Hepatic stellate cell (primary cell): ENCODE measurements at regions not wholly inside any gene's neighbourhood (a gene's known extent, or its start where the extent isn't known, plus 50 kb on each side); places are given as distances from the start of the nearest gene placed in this dataset.
"Not testable (repeated sequence)": the region's sequence is repeated elsewhere in the genome, so short reads cannot be mapped to it uniquely, and the experiment has no call there.

Experiments
- DNase-seq: peaks from one replicate; pipeline ENCODE4 v3.0.0; 2011; ENCODE audit warnings: low spot score

DNA sequence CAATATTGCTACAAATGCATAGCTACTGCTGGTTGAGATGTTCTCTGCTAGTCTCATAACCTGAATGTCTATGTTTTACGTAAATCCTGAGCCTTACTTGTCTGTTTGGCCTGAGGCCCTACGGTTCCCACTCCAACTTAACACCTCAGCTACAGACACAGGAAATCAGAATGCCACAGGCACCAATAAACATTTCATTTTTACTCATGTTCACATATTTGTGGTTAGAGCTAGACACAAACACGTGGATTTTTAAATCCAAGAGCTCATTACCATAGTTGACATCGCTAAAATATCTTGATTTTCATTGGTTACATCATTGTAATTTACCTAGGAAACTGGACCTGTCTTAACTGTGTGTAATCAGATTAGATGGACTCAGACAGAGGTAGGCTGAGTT lies 263.8 kb upstream of the CDH19 start:
- no peak for DNase-seq

DNA sequence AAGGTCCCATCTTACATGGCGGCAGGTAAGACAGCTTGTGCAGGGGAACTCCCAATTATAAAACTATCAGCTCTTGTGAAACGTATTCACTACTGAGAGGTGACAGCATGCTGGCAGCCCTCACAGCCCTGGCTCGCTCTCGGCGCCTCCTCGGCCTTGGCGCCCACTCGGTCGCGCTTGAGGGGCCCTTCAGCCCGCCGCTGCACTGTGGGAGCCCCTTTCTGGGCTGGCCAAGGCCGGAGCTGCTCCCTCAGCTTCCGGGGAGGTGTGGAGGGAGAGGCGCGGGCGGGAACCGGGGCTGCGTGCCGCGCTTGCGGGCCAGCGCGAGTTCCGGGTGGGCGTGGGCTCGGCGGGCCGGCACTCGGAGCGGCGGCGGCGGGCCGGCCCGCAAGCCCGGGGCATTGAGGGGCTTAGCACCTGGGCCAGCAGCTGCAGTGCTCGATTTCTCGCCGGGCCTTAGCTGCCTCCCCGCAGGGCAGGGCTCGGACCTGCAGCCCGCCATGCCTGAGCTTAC lies 262.6 kb upstream of the CDH19 start:
- DNase-seq: not testable (repeated sequence)

DNA sequence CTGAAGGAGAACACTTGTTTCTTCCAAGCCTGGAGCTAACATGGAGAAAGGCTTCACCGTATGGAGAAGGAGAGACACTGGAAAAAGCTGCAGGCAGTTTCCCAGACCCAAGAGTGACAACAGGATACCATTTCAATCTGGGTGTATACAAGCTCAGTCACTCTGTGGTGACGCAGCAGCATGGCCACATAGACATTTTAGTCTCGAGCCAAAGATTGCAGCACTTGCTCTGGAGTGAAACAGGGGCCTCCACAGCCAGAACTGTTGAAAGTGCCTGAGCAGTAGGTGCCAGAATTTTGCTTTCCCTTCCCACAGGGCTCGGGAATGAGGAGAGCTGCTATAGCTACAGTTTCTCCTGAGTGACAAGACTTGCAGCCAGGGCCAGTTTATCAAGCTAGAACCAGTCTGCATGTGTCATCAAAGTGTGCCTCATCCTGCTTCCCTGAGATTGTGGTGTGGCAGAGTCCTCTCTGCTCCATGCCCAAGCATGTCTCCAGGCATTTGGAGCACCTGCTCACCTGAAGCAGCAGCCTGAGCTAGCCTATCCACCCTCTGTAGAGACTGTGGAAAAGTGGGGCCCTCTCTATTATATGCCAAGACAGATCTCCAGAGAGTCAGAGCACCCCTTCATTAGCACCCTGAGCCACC lies 234.6 kb upstream of the CDH19 start:
- DNase-seq: no peak

GRCh38 chr18:66833646-66834045 lies 229.8 kb upstream of the CDH19 start:
- no peak for DNase-seq

DNA sequence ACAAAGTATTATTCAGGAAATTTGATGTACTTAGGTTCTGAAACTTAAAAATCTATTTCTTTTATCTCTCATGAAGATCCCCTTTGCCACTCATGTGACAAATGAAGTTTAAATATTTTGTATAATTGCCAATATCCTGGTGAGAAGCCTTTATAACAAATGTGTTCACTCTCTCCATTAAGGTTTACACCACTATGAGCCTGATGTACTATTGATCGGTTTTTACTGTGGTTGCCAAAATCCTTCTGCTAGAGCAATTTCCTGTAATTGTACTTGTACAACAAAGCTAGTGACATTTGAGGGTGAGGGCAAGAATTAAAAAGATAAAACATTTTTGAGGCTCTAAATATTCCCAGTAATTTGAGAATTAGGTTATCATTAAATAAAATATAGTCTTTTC lies 222.3 kb upstream of the CDH19 start:
- DNase-seq: no peak

DNA sequence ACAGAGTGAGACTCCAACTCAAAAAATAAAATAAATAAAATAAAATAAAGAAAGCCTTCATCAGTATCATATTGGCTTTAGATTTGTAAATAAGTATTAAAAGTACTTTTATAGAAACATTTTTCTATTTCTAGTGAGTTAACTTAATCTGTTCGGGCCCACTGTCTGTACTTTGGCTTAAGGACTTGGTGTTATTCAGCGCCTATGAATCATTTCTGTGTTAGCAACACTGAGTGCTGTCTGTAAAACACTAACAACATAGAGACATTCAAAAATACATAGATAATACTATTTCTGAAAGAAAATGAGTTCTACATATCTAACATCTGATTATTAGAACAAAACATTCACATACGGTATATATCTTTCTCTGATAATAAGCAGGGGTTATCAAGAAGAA lies 221.5 kb upstream of the CDH19 start:
- no peak for DNase-seq

DNA sequence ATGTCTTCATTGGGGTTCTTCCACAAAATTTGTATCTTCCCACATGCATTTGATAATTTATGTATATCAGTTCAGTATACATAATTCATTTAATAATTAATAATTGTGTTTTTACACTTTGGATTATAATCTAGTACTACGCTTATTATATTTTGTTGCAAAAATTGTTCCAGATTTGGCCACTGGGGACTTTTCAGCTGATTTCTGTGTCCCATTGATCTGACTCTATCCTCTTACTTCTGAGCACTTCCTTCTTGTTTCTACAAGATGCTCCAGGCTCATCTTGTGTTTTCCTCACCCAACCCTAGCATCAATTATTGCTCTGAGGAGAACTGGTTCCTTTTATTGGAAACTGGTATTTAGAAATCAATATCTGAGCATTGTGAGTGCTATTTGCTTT lies 215.3 kb upstream of the CDH19 start:
- no peak for DNase-seq

DNA sequence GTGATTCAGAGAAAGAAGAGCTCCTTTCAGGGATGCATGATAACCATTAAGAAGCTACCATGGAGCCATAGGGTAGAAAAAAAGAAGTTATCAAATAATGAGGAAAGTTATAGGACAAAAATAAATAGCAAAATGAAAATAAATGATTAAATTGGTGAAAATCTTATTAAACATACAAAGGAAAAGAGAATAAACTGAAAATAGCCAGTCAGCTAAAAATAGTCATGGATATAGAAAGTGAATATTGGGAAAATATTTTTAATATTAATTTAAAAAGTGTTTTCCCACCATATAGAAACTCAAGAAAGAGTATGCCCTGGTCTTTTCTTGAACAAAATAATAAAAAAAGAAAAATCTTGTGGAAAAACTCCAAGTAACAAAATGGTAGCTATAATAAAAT lies 209.2 kb upstream of the CDH19 start:
- no peak for DNase-seq

DNA sequence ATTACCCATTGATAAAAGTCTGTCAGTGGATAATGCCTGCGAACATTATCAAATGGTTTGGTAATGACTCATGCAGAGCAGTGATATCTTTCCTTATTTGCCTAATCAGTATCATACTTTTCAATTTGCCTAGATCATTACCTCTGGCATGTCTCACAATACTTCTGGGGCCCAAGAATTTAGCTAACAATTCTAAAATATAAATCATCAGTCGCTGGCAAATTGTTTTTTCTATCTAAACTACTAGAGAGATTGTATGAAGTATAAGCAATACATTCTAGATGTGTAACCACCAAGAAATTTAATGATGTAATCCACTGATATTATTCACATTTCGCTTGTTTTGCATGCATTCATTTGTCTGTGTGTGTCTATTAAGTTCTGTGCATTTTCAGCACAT lies 191.2 kb upstream of the CDH19 start:
- DNase-seq: no peak

- DNase-seq: no peak
Observed at GRCh38 chr18:66792466-66792865, 188.6 kb upstream of the CDH19 start.

DNA sequence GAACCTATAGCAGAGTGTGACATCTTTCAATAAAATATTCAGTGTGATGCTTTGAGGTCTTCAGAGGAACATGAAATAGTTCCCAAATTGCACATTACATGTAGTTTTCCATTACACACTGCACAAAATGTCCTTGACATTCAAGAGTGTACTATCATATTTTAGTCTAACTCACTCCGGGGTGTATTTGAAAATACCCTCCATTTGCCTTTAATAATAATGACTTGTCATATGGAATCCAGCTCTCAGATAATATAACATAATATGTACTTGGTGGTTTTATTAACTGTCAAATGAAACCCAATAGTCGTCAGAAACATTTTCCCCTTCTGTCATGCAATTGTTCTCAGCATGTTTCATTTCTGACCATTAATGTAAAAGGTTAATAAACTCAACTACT lies 176.7 kb upstream of the CDH19 start:
- no peak for DNase-seq

DNA sequence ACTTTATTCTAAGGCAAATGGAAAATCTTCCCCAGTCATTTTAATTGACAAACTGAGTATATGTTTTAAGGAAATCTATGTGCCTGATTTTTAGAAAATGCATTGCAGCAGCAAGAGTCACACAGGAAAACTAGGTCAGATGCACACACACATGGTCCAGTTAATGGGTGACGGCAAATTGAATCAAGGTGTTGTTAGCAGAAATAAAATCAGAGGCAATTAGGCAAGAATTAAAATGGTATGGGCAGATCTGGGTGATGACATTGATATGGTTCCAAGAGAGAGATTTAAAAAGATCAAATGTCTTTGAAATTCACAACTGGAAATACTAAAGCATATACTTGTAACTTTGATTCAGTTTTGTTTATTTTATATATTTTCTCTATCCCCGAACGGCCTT lies 174.2 kb upstream of the CDH19 start:
- DNase-seq: no peak

DNA sequence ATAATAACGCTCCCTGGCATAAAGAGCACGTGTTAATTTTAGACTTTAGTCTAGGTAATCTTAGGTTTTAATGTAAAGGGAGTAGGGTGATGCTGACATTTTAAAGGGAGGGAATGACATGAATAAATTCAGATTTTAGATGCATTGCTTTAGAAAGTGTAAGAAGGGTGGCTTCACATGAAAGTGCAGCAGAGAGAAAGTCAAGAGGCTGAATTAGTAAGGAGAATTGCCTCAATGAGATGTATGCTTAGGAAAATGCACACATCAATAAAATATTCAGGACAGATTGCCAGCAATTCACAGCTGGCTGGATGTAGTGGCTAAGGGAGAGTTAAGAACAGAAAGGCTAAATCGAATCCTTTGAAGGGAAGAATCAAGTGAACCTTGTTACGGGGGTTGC lies 165.5 kb upstream of the CDH19 start:
- no peak for DNase-seq

GRCh38 chr18:66764230-66764629 lies 160.3 kb upstream of the CDH19 start:
- no peak for DNase-seq

DNA sequence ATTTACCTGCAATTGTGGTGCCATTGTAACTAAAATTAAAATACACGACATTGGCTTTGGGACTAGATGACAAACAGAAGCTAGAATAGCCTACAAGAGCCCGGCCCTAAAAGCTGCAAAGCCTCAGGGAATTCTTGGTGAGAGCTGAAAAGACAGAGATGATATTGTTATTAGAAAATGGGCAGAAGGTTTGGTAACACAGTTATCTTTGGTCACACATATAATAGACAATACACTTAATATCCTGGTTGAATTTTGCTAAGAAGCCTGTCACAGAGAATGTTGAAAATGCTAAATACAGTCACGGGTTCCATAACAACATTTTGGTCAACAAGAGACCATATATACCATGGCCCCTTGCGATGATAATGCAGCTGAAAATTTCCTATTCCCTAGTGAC lies 157.3 kb upstream of the CDH19 start:
- DNase-seq: no peak

DNA sequence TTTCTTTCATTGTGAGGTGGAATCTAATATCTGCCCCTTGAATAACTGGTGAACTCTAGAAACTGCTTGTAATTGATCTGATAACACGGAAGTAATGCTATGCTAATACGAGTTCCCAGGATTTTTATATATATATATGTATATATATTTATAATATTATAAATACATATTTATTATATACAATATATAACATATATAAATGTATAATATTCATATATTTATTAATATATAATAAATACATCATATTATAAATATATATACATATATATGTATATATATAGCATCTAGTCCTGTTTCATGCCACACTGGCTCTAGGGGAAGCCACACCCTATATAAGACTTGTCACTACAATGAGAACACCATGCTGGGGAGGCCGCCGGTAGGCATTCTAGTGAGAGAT lies 156.7 kb upstream of the CDH19 start:
- DNase-seq: no peak

DNA sequence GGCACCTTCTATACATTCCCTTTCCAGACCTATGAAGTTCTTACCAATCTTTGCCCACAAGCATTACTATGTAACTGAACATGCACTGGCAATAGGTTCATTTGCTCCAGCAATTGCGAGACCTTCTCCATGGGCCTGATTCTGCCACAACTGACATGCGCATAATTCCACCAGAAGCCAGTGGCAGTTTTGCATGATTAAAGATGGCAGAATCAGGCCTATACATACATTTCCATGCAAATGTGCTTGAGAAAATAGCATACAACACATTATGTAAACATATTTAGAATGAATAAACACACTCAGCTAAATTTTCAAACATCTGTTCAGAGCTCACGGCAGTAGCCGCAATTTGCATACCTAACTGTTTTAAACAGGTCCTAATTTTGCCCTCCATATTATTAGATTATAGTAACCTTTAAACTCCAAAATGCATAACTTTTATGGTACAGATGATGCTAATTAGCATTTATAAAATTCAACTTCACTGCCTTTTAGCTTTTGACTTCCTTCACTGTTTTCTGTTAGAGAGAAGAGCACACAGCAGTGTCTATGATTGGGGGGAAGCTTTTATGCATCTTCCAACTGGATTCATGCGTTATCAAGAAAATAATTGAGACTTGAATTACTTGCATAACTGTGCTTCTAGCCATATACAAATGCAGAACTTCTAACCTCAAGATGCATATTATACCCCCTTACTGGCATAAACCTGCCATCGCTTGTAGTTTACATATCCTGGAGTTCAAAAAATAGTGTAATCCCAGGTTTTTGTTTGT lies 155.3 kb upstream of the CDH19 start:
- no peak for DNase-seq

- DNase-seq: no peak
Observed at GRCh38 chr18:66757946-66758345, 154.1 kb upstream of the CDH19 start.

DNA sequence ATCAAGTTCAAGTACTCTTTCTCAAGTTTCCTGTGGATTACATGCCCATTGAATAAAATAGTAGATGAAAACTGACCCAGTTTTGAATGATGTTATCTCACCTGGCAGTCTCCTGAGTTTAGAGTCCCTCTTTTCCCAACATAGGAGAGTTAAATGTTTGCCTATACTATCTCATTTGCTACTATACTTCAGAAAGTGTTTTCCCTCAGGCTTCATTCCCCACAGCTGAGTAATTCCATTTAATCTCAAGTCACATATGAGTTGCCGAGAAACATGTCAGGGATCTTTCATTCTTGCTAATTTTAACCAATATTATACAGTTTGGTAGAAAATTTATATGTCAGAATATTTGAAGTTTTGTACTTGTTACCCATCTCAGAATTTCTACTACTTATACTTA lies 150.4 kb upstream of the CDH19 start:
- no peak for DNase-seq

- DNase-seq: no peak
Observed at GRCh38 chr18:66752733-66753132, 148.8 kb upstream of the CDH19 start.

DNA sequence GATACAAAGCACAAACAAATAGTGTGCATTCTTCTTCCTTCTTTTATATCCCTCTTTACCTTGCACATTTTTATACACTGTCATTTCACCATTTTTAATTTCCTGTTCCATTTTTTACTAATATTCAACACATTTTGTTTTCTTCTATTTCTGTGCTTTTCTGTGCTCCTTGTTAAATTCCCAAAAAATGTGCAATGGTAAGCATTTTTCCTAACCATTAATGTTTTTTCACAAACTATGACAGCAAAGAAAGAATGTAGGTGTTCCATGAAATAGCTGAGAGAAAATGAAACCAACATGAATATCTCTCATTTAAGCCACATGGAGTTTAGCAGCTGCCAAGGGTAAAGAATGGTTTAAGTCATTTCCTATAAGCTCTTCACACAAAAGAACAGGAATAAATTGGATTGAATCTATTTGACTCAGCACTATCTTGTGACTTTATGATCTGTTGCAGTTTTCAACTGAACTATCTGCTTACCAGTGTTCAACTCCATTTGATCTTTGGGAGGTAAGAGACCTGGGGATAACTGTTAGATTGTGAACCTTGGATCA lies 145.7 kb upstream of the CDH19 start:
- no peak for DNase-seq

- no peak for DNase-seq
Observed at GRCh38 chr18:66749030-66749429, 145.1 kb upstream of the CDH19 start.

- no peak for DNase-seq
Observed at GRCh38 chr18:66742832-66743231, 138.9 kb upstream of the CDH19 start.

GRCh38 chr18:66735933-66736332 lies 132.0 kb upstream of the CDH19 start:
- DNase-seq: no peak
